ENCODE measurements at regions not wholly inside any gene's neighbourhood (a gene's known extent, or its start where the extent isn't known, plus 50 kb on each side); places are given as distances from the start of the nearest gene placed in this dataset.

- ATAC-seq (no peak), DNase-seq (ENCODE audit: low read depth in 1 of 2, low spot score in 1 of 2) (no peak), FAIRE-seq (no peak)
- H3K27ac ChIP-seq = no peak overlapping the region
- ChIA-PET CTCF (interaction anchor here (1.7 kb wide), 1 partner anchor 338 kb away, joined by 3 read pairs; no protein-coding TSS in a partner anchor), POLR2A (no interaction called here)
- TF ChIP-seq FOSL2 (IDR thresholded peaks at IDR 0.05) = no peak
- no peak for TF ChIP-seq FOSL2 (CRISPR knock-in tag; IDR thresholded peaks at IDR 0.05)
- TF ChIP-seq RCOR1 (IDR thresholded peaks at IDR 0.05; ENCODE audit: low read depth, low read length) = no peak
- TF ChIP-seq KDM1A (IDR thresholded peaks at IDR 0.05; ENCODE audit: low read depth) = no peak
- no peak for TF ChIP-seq CBX8 (IDR thresholded peaks at IDR 0.05)
- TF ChIP-seq CHD2 (IDR thresholded peaks at IDR 0.05; ENCODE audit: low read length, partially characterized antibody) = no peak
- TF ChIP-seq MAX (IDR thresholded peaks at IDR 0.05) = no peak
- TF ChIP-seq EHF (CRISPR knock-in tag; IDR thresholded peaks at IDR 0.05) = no peak
- TF ChIP-seq CEBPB (IDR thresholded peaks at IDR 0.05) = no peak
- TF ChIP-seq ZSCAN20 (CRISPR knock-in tag; IDR thresholded peaks at IDR 0.05) = no peak
- TF ChIP-seq KDM5A (IDR thresholded peaks at IDR 0.05) = no peak
- no peak for TF ChIP-seq ATOH8 (CRISPR knock-in tag; IDR thresholded peaks at IDR 0.05; ENCODE audit: low read depth)
- TF ChIP-seq FOSB (CRISPR knock-in tag; IDR thresholded peaks at IDR 0.05) = no peak
- no peak for TF ChIP-seq NR3C1 (IDR thresholded peaks at IDR 0.05)
- no peak for TF ChIP-seq JUN (IDR thresholded peaks at IDR 0.05)
- TF ChIP-seq SREBF2 (IDR thresholded peaks at IDR 0.05) = no peak
- H3K4me2 ChIP-seq = no peak overlapping the region
- no peaks in the 10 kb centered on the region for H3K4me1 ChIP-seq
- no peak overlapping the region for H3K4me3 ChIP-seq
- H3K9me3 ChIP-seq = no peaks in the 10 kb centered on the region
- WGBS (ENCODE audit: missing lambda C conversion rate) = 70% methylated on average over 4 of the region's 4 CpGs
Measured at GRCh38 chr6:82608781-82609180, 245.2 kb downstream of the TPBG start.

GRCh38 chr6:82611751-82612150, 248.1 kb downstream of the TPBG start:
- POLR2A ChIA-PET = no interaction called here
- no peak for ATAC-seq
- Histone ChIP-seq H3K27ac (no peak overlapping the region), H3K4me1 (no peaks in the 10 kb centered on the region), H3K4me3 (no peak overlapping the region), H3K9me3 (no peaks in the 10 kb centered on the region), H3K4me2 (no peak overlapping the region)
- no peak for DNase-seq (ENCODE audit: low read depth in 1 of 2, low spot score in 1 of 2)
- FAIRE-seq = no peak
- TF ChIP-seq USF2 (IDR thresholded peaks at IDR 0.05) = no peak
- no peak for TF ChIP-seq HEYL (CRISPR knock-in tag; IDR thresholded peaks at IDR 0.05)
- no peak for TF ChIP-seq NPAS2 (CRISPR knock-in tag; IDR thresholded peaks at IDR 0.05; ENCODE audit: borderline replicate concordance)
- TF ChIP-seq PHF8 (IDR thresholded peaks at IDR 0.05; ENCODE audit: borderline replicate concordance, low read depth) = no peak
- no peak for TF ChIP-seq BCL3 (IDR thresholded peaks at IDR 0.05)
- no peak for TF ChIP-seq HDAC2 (IDR thresholded peaks at IDR 0.05)
- TF ChIP-seq EHMT2 (IDR thresholded peaks at IDR 0.05; ENCODE audit: low read depth) = no peak
- no peak for TF ChIP-seq CHD2 (IDR thresholded peaks at IDR 0.05; ENCODE audit: low read length, partially characterized antibody)
- TF ChIP-seq ZFP36 (IDR thresholded peaks at IDR 0.05; ENCODE audit: borderline replicate concordance, partially characterized antibody) = no peak
- TF ChIP-seq CHD4 (IDR thresholded peaks at IDR 0.05; ENCODE audit: borderline replicate concordance) = no peak
- no peak for TF ChIP-seq EP300 (IDR thresholded peaks at IDR 0.05)
- TF ChIP-seq MAX (IDR thresholded peaks at IDR 0.05) = no peak
- no peak for TF ChIP-seq HOXA7 (CRISPR knock-in tag; IDR thresholded peaks at IDR 0.05)
- no peak for TF ChIP-seq MYC (IDR thresholded peaks at IDR 0.05; ENCODE audit: borderline replicate concordance, low read length)
- TF ChIP-seq SREBF2 (IDR thresholded peaks at IDR 0.05) = no peak
- TF ChIP-seq ZSCAN20 (CRISPR knock-in tag; IDR thresholded peaks at IDR 0.05) = no peak
- TF ChIP-seq CEBPB (IDR thresholded peaks at IDR 0.05) = no peak
- no peak for TF ChIP-seq NR3C1 (IDR thresholded peaks at IDR 0.05)
- no peak for TF ChIP-seq TFCP2L1 (CRISPR knock-in tag; IDR thresholded peaks at IDR 0.05)
- CTCF ChIA-PET = no interaction called here
- WGBS (ENCODE audit: missing lambda C conversion rate) = 69% methylated on average over 1 of the region's 1 CpG
